ENCODE measurements at regions not wholly inside any gene's neighbourhood (a gene's known extent, or its start where the extent isn't known, plus 50 kb on each side); places are given as distances from the start of the nearest gene placed in this dataset.

DNA sequence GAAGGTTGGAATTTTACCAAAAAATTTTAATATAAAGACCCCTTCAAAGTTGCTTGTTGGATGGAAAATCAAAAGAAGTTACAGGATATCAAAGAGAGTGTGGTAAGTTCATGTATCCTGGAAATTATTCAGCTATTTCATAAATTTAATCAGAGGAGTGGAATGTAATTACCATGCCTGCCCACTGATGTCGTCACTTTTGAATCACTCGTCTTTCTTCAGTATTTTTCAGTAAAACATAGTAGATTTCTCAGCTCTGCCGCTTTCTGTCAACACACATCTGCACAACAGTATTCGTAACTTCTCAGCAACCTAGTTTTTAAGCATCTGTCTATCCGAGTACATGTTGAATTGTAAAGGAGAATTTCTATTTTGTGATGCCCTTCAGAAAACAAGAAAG, 2163.0 kb upstream of the AGA start:
- no peak for DNase-seq (ENCODE audit: low read depth in 1 of 2, low spot score in 1 of 2)
- TF ChIP-seq JUND (IDR thresholded peaks at IDR 0.05; ENCODE audit: low read depth), result no peak
- in situ Hi-C loops (cut with HindIII; ENCODE audit: low pct_unique_long_range_greater_than_20kb, low sequenced_read_pairs), result no loop called here

DNA sequence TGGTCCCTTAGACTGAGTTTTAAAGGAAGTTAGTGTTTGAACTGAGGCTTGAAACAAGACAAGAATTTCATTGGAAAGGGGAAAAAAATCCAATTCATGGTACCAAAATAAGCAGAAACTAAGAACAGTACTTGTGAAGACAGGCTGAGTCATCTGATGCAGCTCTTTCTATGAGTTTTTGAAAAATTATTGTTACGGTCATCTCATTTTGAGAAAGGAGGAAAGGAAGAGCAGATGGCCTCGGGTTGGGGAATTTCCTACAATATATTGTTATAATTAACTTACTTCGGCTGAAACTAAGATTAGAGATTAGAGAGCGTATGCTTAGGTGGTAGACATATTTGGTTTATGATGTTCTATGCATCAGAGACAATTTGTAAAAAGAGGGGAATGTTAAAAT, 2164.8 kb upstream of the AGA start:
- no peak for DNase-seq (ENCODE audit: low read depth in 1 of 2, low spot score in 1 of 2)
- TF ChIP-seq JUND (IDR thresholded peaks at IDR 0.05; ENCODE audit: low read depth), result no peak
- in situ Hi-C loops (cut with HindIII; ENCODE audit: low pct_unique_long_range_greater_than_20kb, low sequenced_read_pairs), result no loop called here

- no peak for DNase-seq (ENCODE audit: low read depth in 1 of 2, low spot score in 1 of 2)
- no peak for TF ChIP-seq JUND (IDR thresholded peaks at IDR 0.05; ENCODE audit: low read depth)
- in situ Hi-C loops (cut with HindIII; ENCODE audit: low pct_unique_long_range_greater_than_20kb, low sequenced_read_pairs), result no loop called here
These were observed 2173.5 kb upstream of the AGA start for GRCh38 chr4:179615704-179616103.

- in situ Hi-C loops (cut with HindIII; ENCODE audit: low pct_unique_long_range_greater_than_20kb, low sequenced_read_pairs), result no loop called here
- TF ChIP-seq JUND (IDR thresholded peaks at IDR 0.05; ENCODE audit: low read depth), result no peak
These were observed 2176.7 kb upstream of the AGA start for GRCh38 chr4:179618966-179619365.

DNA sequence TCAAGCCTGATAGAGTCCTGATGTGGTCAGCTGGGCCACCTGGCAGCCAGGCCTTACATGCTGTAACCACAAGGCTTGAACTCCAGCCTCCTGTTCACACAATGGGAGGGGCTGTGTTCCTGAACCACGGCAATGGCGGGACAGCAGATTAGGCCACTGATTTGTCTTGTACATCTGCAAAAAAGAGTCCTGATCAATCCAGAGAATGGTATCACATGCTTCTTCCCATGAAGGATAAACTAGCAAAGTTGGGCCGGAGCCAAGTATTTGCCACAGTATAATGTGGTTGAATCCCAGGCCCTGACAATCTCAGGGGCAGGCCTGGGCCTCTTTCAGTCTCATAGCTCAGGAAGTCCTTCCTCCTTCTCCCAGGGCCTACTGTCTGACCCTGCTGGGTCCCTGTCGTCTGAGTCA, 2182.5 kb upstream of the AGA start:
- no peak for DNase-seq (ENCODE audit: low read depth in 1 of 2, low spot score in 1 of 2)
- in situ Hi-C loops (cut with HindIII; ENCODE audit: low pct_unique_long_range_greater_than_20kb, low sequenced_read_pairs), result no loop called here
- no peak for TF ChIP-seq JUND (IDR thresholded peaks at IDR 0.05; ENCODE audit: low read depth)

More at GRCh38 chr4:179618966-179619365, 2176.7 kb upstream of the AGA start:
- no peak for DNase-seq (ENCODE audit: low read depth in 1 of 2, low spot score in 1 of 2)

GRCh38 chr4:179625406-179625805, 2183.2 kb upstream of the AGA start:
- in situ Hi-C loops (cut with HindIII; ENCODE audit: low pct_unique_long_range_greater_than_20kb, low sequenced_read_pairs), result no loop called here
- DNase-seq (ENCODE audit: low read depth in 1 of 2, low spot score in 1 of 2), result no peak
- TF ChIP-seq JUND (IDR thresholded peaks at IDR 0.05; ENCODE audit: low read depth), result no peak

- TF ChIP-seq JUND (IDR thresholded peaks at IDR 0.05; ENCODE audit: low read depth), result no peak
- DNase-seq (ENCODE audit: low read depth in 1 of 2, low spot score in 1 of 2), result no peak
- in situ Hi-C loops (cut with HindIII; ENCODE audit: low pct_unique_long_range_greater_than_20kb, low sequenced_read_pairs), result no loop called here
These were observed 2184.4 kb upstream of the AGA start for GRCh38 chr4:179626687-179627086.

DNA sequence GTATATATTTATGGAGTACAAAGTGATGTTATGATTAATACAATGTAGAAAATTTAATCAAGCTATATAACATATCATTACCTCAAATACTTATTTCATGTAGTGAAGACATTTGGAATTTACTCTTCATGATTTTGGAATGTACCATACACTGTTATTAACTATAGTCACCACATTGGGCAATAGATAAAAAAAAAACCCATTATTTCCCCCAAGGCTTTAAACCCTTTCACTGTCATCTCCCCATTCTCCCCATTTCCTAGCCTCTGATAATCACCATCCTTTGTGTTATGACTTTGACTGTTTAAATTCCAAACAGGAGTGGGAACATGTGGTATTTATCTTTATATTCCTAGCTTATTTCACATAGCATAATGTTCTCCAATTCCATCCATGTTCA, 2189.1 kb upstream of the AGA start:
- in situ Hi-C loops (cut with HindIII; ENCODE audit: low pct_unique_long_range_greater_than_20kb, low sequenced_read_pairs), result no loop called here
- TF ChIP-seq JUND (IDR thresholded peaks at IDR 0.05; ENCODE audit: low read depth), result no peak

DNA sequence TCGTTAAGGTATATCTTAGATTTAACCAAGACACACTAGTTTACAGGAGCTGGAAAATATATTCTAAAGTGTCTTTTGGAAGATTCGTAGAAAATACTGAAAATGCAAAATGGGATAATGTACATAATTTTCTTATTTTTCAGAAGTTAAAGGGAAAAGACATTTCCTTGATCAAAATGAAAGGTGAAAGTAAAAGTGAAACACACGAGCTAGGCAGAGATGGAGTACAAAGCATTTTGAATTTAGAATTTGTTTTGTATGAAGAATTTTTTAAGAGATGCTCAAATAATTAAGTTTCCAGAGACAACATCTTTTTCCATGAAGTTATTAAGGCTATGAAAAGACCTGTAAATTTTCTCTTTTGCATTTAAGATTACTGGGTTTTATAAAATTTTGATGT, 2192.6 kb upstream of the AGA start:
- in situ Hi-C loops (cut with HindIII; ENCODE audit: low pct_unique_long_range_greater_than_20kb, low sequenced_read_pairs), result no loop called here
- no peak for TF ChIP-seq JUND (IDR thresholded peaks at IDR 0.05; ENCODE audit: low read depth)
- DNase-seq (ENCODE audit: low read depth in 1 of 2, low spot score in 1 of 2), result no peak

More for the DNA sequence above, 2189.1 kb upstream of the AGA start:
- DNase-seq (ENCODE audit: low read depth in 1 of 2, low spot score in 1 of 2), result no peak

- in situ Hi-C loops (cut with HindIII; ENCODE audit: low pct_unique_long_range_greater_than_20kb, low sequenced_read_pairs), result no loop called here
- no peak for TF ChIP-seq JUND (IDR thresholded peaks at IDR 0.05; ENCODE audit: low read depth)
- DNase-seq (ENCODE audit: low read depth in 1 of 2, low spot score in 1 of 2), result no peak
These were observed 2220.3 kb upstream of the AGA start for GRCh38 chr4:179662522-179662921.

DNA sequence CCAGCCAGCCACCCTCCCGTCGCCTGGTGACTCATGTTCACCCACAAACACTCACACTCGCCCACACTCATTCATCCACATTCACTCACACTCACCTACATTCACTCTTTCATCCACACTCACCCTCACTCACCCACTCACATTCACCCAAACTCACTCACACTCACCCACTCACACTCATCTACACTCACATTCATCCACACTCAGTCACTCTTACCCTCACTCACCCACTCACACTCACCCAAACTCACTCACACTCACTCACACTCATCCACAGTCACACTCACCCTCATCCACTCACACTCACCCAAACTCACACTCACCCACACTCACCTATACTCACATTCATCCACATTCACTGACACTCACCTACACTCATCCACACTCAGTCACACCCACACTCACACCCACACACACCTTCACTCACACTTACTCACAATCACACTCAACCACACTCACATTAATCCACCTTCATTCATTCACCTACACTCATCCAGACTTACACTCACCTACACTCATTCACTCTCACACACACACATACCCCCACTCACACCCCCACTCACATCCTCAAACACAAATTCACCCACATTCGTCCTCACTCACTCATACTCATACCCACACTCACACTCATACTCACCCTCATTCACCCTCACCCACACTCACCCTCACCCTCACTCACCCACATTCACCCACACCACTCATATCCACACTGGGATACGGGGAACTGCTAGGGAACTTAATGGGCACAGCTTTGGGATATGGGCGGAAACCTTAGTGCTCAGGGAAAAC, 2221.6 kb upstream of the AGA start:
- TF ChIP-seq JUND (IDR thresholded peaks at IDR 0.05; ENCODE audit: low read depth), result no peak
- no peak for DNase-seq (ENCODE audit: low read depth in 1 of 2, low spot score in 1 of 2)
- in situ Hi-C loops (cut with HindIII; ENCODE audit: low pct_unique_long_range_greater_than_20kb, low sequenced_read_pairs), result no loop called here

DNA sequence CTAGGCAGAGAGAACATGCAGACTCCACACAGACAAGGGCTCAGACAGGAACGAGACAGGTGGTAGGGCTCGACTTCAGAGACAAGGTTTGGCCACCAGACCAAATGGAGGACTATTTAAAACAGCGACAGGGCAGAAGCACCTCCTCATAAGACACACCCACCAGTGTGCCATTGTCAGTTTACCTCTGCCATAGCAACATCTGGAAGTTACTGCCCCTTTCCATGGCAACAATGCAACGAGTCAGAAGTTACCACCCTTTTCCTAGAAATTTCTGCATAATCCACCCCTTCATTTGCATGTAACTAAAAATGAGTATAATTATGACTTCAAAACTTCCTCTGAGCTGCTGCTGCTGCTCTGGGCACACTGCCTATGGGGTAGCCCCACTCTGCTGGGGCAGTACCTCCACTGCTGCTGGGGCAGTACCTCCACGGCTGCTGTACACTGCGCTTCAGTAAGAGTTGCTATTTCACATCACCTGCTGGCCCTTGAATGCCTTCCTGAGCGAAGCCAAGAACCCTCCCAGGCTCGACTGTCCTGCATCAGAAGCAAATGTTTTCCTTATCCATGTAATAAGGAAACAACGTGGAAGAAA, 2222.3 kb upstream of the AGA start:
- in situ Hi-C loops (cut with HindIII; ENCODE audit: low pct_unique_long_range_greater_than_20kb, low sequenced_read_pairs), result no loop called here
- DNase-seq (ENCODE audit: low read depth in 1 of 2, low spot score in 1 of 2), result peak in 1 of 2 experiments; percentile 7
- TF ChIP-seq JUND (IDR thresholded peaks at IDR 0.05; ENCODE audit: low read depth), result no peak

- no peak for DNase-seq (ENCODE audit: low read depth in 1 of 2, low spot score in 1 of 2)
- no peak for TF ChIP-seq JUND (IDR thresholded peaks at IDR 0.05; ENCODE audit: low read depth)
- in situ Hi-C loops (cut with HindIII; ENCODE audit: low pct_unique_long_range_greater_than_20kb, low sequenced_read_pairs), result no loop called here
These were observed 2224.0 kb upstream of the AGA start for GRCh38 chr4:179666226-179666625.
